HEK293 (cell line): ENCODE measurements at regions not wholly inside any gene's neighbourhood (a gene's known extent, or its start where the extent isn't known, plus 50 kb on each side); places are given as distances from the start of the nearest gene placed in this dataset.

Source experiments
- CTCF ChIP-seq: fragments of 450-650 bp; formaldehyde crosslinking; IDR thresholded peaks from 2 replicates; pipeline ENCODE4 v1.5.1; 2016; ENCODE audit warnings: missing biosample characterization, missing genetic modification characterization
- PRDM1 ChIP-seq: fragments of 450-650 bp; formaldehyde crosslinking; IDR thresholded peaks from 2 replicates; pipeline ENCODE4; 2016; ENCODE audit warnings: missing biosample characterization, missing genetic modification characterization
- PRDM2 ChIP-seq: fragments of 450-650 bp; formaldehyde crosslinking; IDR thresholded peaks from 2 replicates; pipeline ENCODE4 v1.5.1; 2016; ENCODE audit warnings: missing biosample characterization, missing genetic modification characterization, borderline replicate concordance
- SP2 ChIP-seq: fragments of 450-650 bp; formaldehyde crosslinking; IDR thresholded peaks from 2 replicates; pipeline ENCODE4 v1.5.1; 2016; ENCODE audit warnings: missing biosample characterization, missing genetic modification characterization
- TCF7L2 ChIP-seq: IDR thresholded peaks from 2 replicates; pipeline ENCODE4 v1.6.1; 2011; ENCODE audit warnings: low read depth, mild to moderate bottlenecking, inconsistent platforms, low read length, moderate library complexity, borderline replicate concordance
- YY1 ChIP-seq: fragments of 450-650 bp; formaldehyde crosslinking; IDR thresholded peaks from 2 replicates; pipeline ENCODE4 v1.5.1; 2018; ENCODE audit warnings: missing biosample characterization, missing genetic modification characterization
- ZBTB10 ChIP-seq: fragments of 450-650 bp; formaldehyde crosslinking; IDR thresholded peaks from 2 replicates; pipeline ENCODE4 v1.5.1; 2016; ENCODE audit warnings: missing biosample characterization, missing genetic modification characterization
- ZBTB26 ChIP-seq: fragments of 450-650 bp; formaldehyde crosslinking; optimal IDR thresholded peaks from 2 replicates; pipeline ENCODE3; 2016; ENCODE audit warnings: missing biosample characterization, mild to moderate bottlenecking, missing genetic modification characterization
- ZNF148 ChIP-seq: fragments of 450-650 bp; formaldehyde crosslinking; IDR thresholded peaks from 2 replicates; pipeline ENCODE4 v1.5.0; 2017; ENCODE audit warnings: missing biosample characterization, missing genetic modification characterization, borderline replicate concordance
- ZNF184 ChIP-seq: fragments of 450-650 bp; IDR thresholded peaks from 2 replicates; pipeline ENCODE4 v1.5.1; 2018; ENCODE audit warnings: missing biosample characterization, mild to moderate bottlenecking, missing genetic modification characterization
- ZNF274 ChIP-seq, 2 experiments: fragments of 200-500 bp in 1 of 2; fragments of 450-650 bp in 1 of 2; sonication (Bioruptor generic) in 1 of 2; formaldehyde crosslinking in 1 of 2; IDR thresholded peaks; 2 replicates each; pipeline versions ENCODE4 v1.5.1 to v1.6.1; 2014 to 2016; ENCODE audit warnings: borderline replicate concordance in 1 of 2, inconsistent platforms in 1 of 2, low read length in 1 of 2, missing biosample characterization in 1 of 2, missing genetic modification characterization in 1 of 2
- ZNF518A ChIP-seq: fragments of 450-650 bp; formaldehyde crosslinking; conservative IDR thresholded peaks from 2 replicates; pipeline ENCODE4 v1.5.1; 2016; ENCODE audit warnings: low read depth, missing biosample characterization, missing genetic modification characterization
- ZSCAN23 ChIP-seq: fragments of 450-650 bp; formaldehyde crosslinking; IDR thresholded peaks from 2 replicates; pipeline ENCODE4 v1.5.1; 2016; ENCODE audit warnings: missing biosample characterization, missing genetic modification characterization
- ZSCAN5A ChIP-seq: fragments of 450-650 bp; formaldehyde crosslinking; IDR thresholded peaks from 2 replicates; pipeline ENCODE4 v1.5.1; 2016; ENCODE audit warnings: missing biosample characterization, missing genetic modification characterization

- no peak for TF ChIP-seq CTCF (tag by site-specific recombination)
- TF ChIP-seq ZNF518A, result no peak
- TF ChIP-seq ZBTB26 (tag by site-specific recombination), result no peak
- no peak for TF ChIP-seq ZSCAN5A
- no peak for TF ChIP-seq YY1 (tag by site-specific recombination)
- no peak for TF ChIP-seq ZNF148 (tag by site-specific recombination)
- no peak for TF ChIP-seq PRDM1 (tag by site-specific recombination)
- no peak for TF ChIP-seq ZSCAN23 (tag by site-specific recombination)
- TF ChIP-seq SP2 (tag by site-specific recombination), result no peak
- no peak for TF ChIP-seq PRDM2 (tag by site-specific recombination)
- no peak for TF ChIP-seq ZNF184 (tag by site-specific recombination)
- no peak for TF ChIP-seq TCF7L2
- no peak for TF ChIP-seq ZNF274 (IDR thresholded peaks at IDR 0.05; ENCODE audit: low read length)
- no peak for TF ChIP-seq ZNF274 (tag by site-specific recombination; IDR thresholded peaks at IDR 0.05; ENCODE audit: borderline replicate concordance)
- no peak for TF ChIP-seq ZBTB10 (tag by site-specific recombination)
These were observed 130.1 kb upstream of the ADRA1B start for GRCh38 chr5:159786201-159786600.
